ENCODE measurements at regions not wholly inside any gene's neighbourhood (a gene's known extent, or its start where the extent isn't known, plus 50 kb on each side); places are given as distances from the start of the nearest gene placed in this dataset.

DNA sequence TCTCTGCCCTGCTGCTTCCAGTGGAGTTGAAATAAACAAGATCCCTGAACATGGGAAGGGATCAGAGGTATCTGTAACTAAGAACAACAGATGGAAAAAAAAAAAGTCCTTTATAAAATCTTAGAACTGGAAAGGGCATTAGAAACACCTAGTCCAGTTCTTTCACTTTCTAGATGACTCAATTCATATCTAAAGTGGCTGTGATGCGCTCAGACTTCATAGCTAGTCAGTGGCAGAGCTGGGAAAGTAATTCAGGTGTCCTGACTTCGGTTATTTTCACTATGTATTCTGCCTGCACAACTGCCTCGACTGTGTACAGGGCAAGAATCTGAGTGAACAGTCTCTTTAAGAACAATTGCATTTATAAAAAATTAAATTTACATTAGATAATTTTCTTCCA is 151.8 kb upstream of the TMTC4 start:
- TF ChIP-seq EZH2 (IDR thresholded peaks at IDR 0.05): no peak
- TF ChIP-seq, protein P1, sequence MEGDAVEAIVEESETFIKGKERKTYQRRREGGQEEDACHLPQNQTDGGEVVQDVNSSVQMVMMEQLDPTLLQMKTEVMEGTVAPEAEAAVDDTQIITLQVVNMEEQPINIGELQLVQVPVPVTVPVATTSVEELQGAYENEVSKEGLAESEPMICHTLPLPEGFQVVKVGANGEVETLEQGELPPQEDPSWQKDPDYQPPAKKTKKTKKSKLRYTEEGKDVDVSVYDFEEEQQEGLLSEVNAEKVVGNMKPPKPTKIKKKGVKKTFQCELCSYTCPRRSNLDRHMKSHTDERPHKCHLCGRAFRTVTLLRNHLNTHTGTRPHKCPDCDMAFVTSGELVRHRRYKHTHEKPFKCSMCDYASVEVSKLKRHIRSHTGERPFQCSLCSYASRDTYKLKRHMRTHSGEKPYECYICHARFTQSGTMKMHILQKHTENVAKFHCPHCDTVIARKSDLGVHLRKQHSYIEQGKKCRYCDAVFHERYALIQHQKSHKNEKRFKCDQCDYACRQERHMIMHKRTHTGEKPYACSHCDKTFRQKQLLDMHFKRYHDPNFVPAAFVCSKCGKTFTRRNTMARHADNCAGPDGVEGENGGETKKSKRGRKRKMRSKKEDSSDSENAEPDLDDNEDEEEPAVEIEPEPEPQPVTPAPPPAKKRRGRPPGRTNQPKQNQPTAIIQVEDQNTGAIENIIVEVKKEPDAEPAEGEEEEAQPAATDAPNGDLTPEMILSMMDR (IDR thresholded peaks at IDR 0.05): no peak
- TF ChIP-seq EZH2phosphoT487 (IDR thresholded peaks at IDR 0.05): no peak
